Keratinocyte (primary cell): ENCODE measurements at regions not wholly inside any gene's neighbourhood (a gene's known extent, or its start where the extent isn't known, plus 50 kb on each side); places are given as distances from the start of the nearest gene placed in this dataset.

Experiments used
- DNase-seq: peaks from one replicate; pipeline ENCODE4 v3.0.0-alpha.2; 2011; ENCODE audit warnings: low read depth, missing footprints, low spot score
- FAIRE-seq: peaks from 2 replicates; lab custom pipeline; 2011; peaks lifted over from hg19 to GRCh38; lab: Jason Lieb, UNC
- H2AFZ ChIP-seq: 2 replicates; pipeline ENCODE4 v1.6.0; 2012; ENCODE audit warnings: low read length, control low read depth, inconsistent platforms; ENCODE audit not compliant: control insufficient read depth
- H3K27ac ChIP-seq: 2 replicates; pipeline ENCODE4 v1.5.1; 2011; ENCODE audit warnings: low read length; ENCODE audit not compliant: control insufficient read depth, insufficient read depth
- H3K27me3 ChIP-seq: 3 replicates; pipeline ENCODE4 v1.6.0; 2011; ENCODE audit warnings: low read length; ENCODE audit not compliant: control insufficient read depth, insufficient read depth; ENCODE audit errors: extremely low read depth
- H3K36me3 ChIP-seq, 2 experiments: 2 replicates in 1 of 2; 3 replicates in 1 of 2; pipeline ENCODE4 v1.5.1; 2011; ENCODE audit warnings: low read length in 2 of 2, mild to moderate bottlenecking in 1 of 2; ENCODE audit not compliant: control insufficient read depth in 2 of 2, insufficient read depth in 2 of 2; ENCODE audit errors: extremely low read depth in 1 of 2
- H3K4me1 ChIP-seq: 3 replicates; pipeline ENCODE4 v1.5.1; 2011; ENCODE audit warnings: low read length; ENCODE audit not compliant: control insufficient read depth, insufficient read depth; ENCODE audit errors: extremely low read depth
- H3K4me2 ChIP-seq: 3 replicates; pipeline ENCODE4 v1.6.0; 2011; ENCODE audit warnings: low read depth, low read length; ENCODE audit not compliant: control insufficient read depth, insufficient read depth; ENCODE audit errors: extremely low read depth
- H3K4me3 ChIP-seq, 3 experiments: fragments of 200-600 bp in 1 of 3; sonication (generic) in 1 of 3; 2 replicates in 2 of 3; 3 replicates in 1 of 3; pipeline ENCODE4 v1.5.1; 2011 to 2016; ENCODE audit warnings: low read length in 3 of 3, mild to moderate bottlenecking in 3 of 3, control low read depth in 2 of 3, inconsistent platforms in 1 of 3, low read depth in 1 of 3, mixed read lengths in 1 of 3, mixed run types in 1 of 3, moderate library complexity in 1 of 3; ENCODE audit not compliant: control insufficient read depth in 2 of 3, insufficient read depth in 2 of 3; ENCODE audit errors: extremely low read depth in 1 of 3
- H3K79me2 ChIP-seq: 2 replicates; pipeline ENCODE4 v1.6.0; 2012; ENCODE audit warnings: low read length; ENCODE audit not compliant: control insufficient read depth, insufficient read depth
- H3K9ac ChIP-seq: 3 replicates; pipeline ENCODE4 v1.6.0; 2011; ENCODE audit warnings: low read length; ENCODE audit not compliant: control insufficient read depth, insufficient read depth; ENCODE audit errors: extremely low read depth
- H3K9me1 ChIP-seq: 3 replicates; pipeline ENCODE4 v1.6.0; 2011; ENCODE audit warnings: low read length; ENCODE audit not compliant: control insufficient read depth, insufficient read depth; ENCODE audit errors: extremely low read depth
- H3K9me3 ChIP-seq: 2 replicates; pipeline ENCODE4 v1.5.1; 2012; ENCODE audit warnings: low read depth, low read length; ENCODE audit not compliant: control insufficient read depth
- H4K20me1 ChIP-seq: 3 replicates; pipeline ENCODE4 v1.6.0; 2011; ENCODE audit warnings: low read length; ENCODE audit not compliant: control insufficient read depth, insufficient read depth; ENCODE audit errors: extremely low read depth
- EZH2 ChIP-seq: IDR thresholded peaks from one replicate; pipeline ENCODE4 v1.6.1; 2012; ENCODE audit warnings: inconsistent platforms, mild to moderate bottlenecking, low read length, moderate library complexity
- dilution Hi-C: fragments of 300-500 bp; cut with MboI; formaldehyde crosslinking; loops from one replicate; pipeline ENCODE4 v1.7.0; 2020; ENCODE audit warnings: low sequenced_read_pairs; ENCODE audit not compliant: extremely low pct_ligation_motif_present
- TF ChIP-seq, protein P1 (sequence below), 3 experiments: IDR thresholded peaks in 1 of 3; conservative IDR thresholded peaks in 1 of 3; optimal IDR thresholded peaks in 1 of 3; 2 replicates in 2 of 3; 3 replicates in 1 of 3; pipeline versions ENCODE3 to v1.5.1; 2011; ENCODE audit warnings: low read length in 3 of 3, mild to moderate bottlenecking in 3 of 3, moderate library complexity in 2 of 3, control low read depth in 1 of 3, inconsistent platforms in 1 of 3; ENCODE audit not compliant: insufficient read depth in 2 of 3; ENCODE audit errors: extremely low read depth in 1 of 3

DNA sequence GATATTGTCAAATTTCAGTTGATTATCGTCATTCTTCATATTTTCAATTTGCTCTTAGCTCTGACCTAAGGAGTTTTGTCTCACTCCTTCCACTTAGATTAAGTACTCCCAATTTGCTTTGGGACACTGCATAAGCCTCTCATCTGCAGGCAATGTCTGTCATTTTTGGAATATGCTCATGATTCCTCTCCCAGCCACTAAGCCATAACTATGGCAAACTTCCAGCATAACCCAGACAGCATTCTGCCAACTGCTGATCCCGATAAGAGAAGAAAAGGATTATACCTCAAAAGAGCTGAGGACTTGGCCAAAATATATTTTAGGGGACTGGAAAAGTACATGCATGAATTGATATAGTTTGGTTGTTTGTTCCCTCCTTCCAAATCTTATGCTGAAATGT is 444.4 kb downstream of the GABRG1 start:
- no peaks in the 10 kb centered on the region for H3K79me2 ChIP-seq
- DNase-seq (no peak), FAIRE-seq (no peak)
- no peaks in the 10 kb centered on the region for H3K9me3 ChIP-seq
- H3K9me1 ChIP-seq, result no peaks in the 10 kb centered on the region
- H4K20me1 ChIP-seq, result no peaks in the 10 kb centered on the region
- H3K36me3 ChIP-seq, result no peaks in the 10 kb centered on the region
- H2AFZ ChIP-seq, result no peak overlapping the region
- dilution Hi-C loops, result no loop called here
- no peaks in the 10 kb centered on the region for H3K27me3 ChIP-seq
- H3K4me1 ChIP-seq, result no peaks in the 10 kb centered on the region
- H3K4me3 ChIP-seq, result no peak overlapping the region
- H3K27ac ChIP-seq, result no peak overlapping the region
- no peak overlapping the region for H3K9ac ChIP-seq
- no peak overlapping the region for H3K4me2 ChIP-seq
- no peak for TF ChIP-seq EZH2
- TF ChIP-seq, protein P1, sequence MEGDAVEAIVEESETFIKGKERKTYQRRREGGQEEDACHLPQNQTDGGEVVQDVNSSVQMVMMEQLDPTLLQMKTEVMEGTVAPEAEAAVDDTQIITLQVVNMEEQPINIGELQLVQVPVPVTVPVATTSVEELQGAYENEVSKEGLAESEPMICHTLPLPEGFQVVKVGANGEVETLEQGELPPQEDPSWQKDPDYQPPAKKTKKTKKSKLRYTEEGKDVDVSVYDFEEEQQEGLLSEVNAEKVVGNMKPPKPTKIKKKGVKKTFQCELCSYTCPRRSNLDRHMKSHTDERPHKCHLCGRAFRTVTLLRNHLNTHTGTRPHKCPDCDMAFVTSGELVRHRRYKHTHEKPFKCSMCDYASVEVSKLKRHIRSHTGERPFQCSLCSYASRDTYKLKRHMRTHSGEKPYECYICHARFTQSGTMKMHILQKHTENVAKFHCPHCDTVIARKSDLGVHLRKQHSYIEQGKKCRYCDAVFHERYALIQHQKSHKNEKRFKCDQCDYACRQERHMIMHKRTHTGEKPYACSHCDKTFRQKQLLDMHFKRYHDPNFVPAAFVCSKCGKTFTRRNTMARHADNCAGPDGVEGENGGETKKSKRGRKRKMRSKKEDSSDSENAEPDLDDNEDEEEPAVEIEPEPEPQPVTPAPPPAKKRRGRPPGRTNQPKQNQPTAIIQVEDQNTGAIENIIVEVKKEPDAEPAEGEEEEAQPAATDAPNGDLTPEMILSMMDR (optimal IDR thresholded peaks at IDR 0.05 in 1 of 3, IDR thresholded peaks at IDR 0.05 in 1 of 3, conservative IDR thresholded peaks at IDR 0.05 in 1 of 3; ENCODE audit: extremely low read depth in 1 of 3, insufficient read depth in 2 of 3, low read length in 3 of 3), result no peak

DNA sequence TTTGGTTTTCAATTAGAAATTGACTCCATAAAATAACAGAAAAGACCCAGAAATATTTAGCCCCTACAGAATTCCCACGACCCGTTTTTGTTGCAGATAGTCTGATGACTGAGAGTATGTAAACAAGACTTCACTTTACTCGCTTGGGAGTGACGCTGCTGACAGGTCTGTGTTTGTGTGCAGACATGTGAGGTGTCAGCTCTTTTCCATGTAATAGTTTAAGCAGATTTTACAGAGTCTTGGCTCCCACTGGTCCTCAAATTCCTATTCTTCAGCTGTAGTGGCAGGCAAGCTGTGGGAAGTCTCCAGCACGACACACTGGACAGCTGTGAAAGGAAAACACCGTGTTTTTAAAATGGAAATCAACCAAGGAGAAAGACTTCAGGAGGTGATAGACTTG is 455.7 kb downstream of the GABRG1 start:
- Histone ChIP-seq H3K36me3 (no peaks in the 10 kb centered on the region), H3K9ac (no peak overlapping the region), H3K9me1 (no peaks in the 10 kb centered on the region), H3K9me3 (no peaks in the 10 kb centered on the region), H3K27me3 (no peaks in the 10 kb centered on the region), H3K4me3 (no peak overlapping the region), H2AFZ (no peak overlapping the region), H3K4me1 (no peaks in the 10 kb centered on the region), H3K4me2 (no peak overlapping the region), H3K79me2 (no peaks in the 10 kb centered on the region), H3K27ac (no peak overlapping the region), H4K20me1 (no peaks in the 10 kb centered on the region)
- DNase-seq (no peak), FAIRE-seq (no peak)
- dilution Hi-C loops, result no loop called here
- TF ChIP-seq, protein P1 (optimal IDR thresholded peaks at IDR 0.05 in 1 of 3, IDR thresholded peaks at IDR 0.05 in 1 of 3, conservative IDR thresholded peaks at IDR 0.05 in 1 of 3; ENCODE audit: extremely low read depth in 1 of 3, insufficient read depth in 2 of 3, low read length in 3 of 3), result no peak
- TF ChIP-seq EZH2, result no peak
